ENCODE measurements at regions not wholly inside any gene's neighbourhood (a gene's known extent, or its start where the extent isn't known, plus 50 kb on each side); places are given as distances from the start of the nearest gene placed in this dataset.

GRCh38 chr1:221093903-221094791 lies 214.9 kb downstream of the HLX start:
- TF ChIP-seq, protein P1, sequence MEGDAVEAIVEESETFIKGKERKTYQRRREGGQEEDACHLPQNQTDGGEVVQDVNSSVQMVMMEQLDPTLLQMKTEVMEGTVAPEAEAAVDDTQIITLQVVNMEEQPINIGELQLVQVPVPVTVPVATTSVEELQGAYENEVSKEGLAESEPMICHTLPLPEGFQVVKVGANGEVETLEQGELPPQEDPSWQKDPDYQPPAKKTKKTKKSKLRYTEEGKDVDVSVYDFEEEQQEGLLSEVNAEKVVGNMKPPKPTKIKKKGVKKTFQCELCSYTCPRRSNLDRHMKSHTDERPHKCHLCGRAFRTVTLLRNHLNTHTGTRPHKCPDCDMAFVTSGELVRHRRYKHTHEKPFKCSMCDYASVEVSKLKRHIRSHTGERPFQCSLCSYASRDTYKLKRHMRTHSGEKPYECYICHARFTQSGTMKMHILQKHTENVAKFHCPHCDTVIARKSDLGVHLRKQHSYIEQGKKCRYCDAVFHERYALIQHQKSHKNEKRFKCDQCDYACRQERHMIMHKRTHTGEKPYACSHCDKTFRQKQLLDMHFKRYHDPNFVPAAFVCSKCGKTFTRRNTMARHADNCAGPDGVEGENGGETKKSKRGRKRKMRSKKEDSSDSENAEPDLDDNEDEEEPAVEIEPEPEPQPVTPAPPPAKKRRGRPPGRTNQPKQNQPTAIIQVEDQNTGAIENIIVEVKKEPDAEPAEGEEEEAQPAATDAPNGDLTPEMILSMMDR (IDR thresholded peaks at IDR 0.05): no peak
- no peak for TF ChIP-seq ZFX (IDR thresholded peaks at IDR 0.05; ENCODE audit: borderline replicate concordance)
- H3K27ac ChIP-seq: no peak overlapping the region

DNA sequence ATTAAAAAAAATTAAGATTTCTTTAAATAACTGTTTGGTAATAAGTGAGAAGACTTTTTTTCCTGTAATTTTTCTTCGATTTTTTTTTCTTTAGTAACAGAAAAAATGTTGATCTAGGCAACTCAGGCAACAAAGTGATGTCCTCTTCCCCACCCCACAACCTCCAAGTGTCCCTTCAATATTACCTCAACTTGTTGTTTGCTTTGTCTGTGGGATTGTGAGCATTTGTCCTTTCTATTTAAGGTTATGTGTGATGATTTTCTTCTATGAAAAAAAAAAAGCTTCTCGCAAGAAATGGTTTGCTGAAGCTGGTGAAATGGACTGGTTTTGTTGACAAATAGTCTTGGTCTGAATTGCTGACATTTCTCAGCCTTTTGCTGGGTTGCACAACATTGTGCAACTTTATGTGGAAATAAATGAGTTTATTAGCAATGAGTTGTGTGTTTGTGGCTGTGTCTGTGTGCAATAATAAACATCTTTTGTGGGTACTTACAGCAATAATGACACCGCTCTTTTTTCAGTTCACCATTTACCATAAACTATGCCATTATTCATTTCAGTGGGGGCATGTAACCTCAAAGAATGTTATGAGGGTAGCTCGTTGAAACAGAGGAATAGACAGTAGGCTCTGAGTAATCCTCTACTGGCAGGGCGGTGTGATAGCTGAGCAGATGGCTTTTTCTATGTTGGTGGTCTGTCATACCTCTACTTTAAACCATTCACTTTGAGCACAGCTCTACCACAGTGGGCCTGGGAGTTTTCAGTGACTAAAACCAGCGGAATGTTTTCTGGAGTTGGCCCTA lies 218.4 kb downstream of the HLX start:
- H3K27ac ChIP-seq: no peak overlapping the region
- no peak for TF ChIP-seq ZFX (IDR thresholded peaks at IDR 0.05; ENCODE audit: borderline replicate concordance)
- TF ChIP-seq, protein P1 (IDR thresholded peaks at IDR 0.05): no peak

DNA sequence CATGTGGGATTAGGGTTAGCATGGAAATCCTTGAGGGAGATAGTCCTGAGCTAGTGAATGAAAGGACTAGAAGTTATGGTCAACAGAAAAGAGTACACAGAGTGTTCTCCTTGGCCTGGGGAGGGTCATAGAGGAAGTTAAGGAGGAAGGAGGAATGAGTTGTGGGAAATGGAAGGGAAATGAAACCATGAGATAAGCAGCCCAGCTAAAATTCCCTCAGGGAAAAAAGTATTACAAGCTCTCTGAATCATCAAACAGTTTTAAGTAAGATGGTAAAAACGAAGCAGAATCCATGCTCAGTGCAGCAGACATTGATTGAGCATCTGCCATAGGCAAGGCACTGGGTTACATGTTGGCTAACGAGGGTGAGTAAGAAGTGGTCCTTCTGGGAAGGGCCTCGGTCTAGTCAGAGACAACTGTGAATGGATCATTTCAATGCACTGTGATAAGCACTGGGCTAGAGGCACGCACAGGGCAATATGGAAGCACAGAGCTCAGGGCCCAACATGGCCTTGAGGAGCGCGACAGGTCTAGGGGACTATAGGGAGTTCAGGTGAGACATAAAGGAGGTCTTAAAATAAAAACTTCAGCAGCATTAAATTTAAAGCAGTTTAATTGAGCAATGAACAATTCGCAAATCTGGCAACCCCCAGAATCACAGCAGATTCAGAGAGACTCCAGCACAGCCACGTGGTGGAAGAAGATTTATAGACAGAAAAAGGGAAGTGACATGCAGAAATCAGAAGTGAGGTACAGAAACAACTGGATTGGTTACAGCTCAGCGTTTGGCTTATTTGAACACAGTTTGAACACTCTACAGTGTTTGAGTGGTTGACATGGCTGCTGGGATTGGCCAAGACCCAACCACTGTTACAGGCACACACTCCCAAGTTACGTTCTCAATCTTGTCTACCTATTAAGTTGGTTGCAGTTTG lies 219.5 kb downstream of the HLX start:
- TF ChIP-seq, protein P1 (IDR thresholded peaks at IDR 0.05): no peak
- no peak for TF ChIP-seq ZFX (IDR thresholded peaks at IDR 0.05; ENCODE audit: borderline replicate concordance)
- H3K27ac ChIP-seq: no peak overlapping the region

- H3K27ac ChIP-seq: no peak overlapping the region
- TF ChIP-seq, protein P1 (IDR thresholded peaks at IDR 0.05): no peak
- TF ChIP-seq ZFX (IDR thresholded peaks at IDR 0.05; ENCODE audit: borderline replicate concordance): no peak
These were observed 220.7 kb downstream of the HLX start for GRCh38 chr1:221099747-221100595.

- H3K27ac ChIP-seq: no peak overlapping the region
- TF ChIP-seq, protein P1 (IDR thresholded peaks at IDR 0.05): no peak
- TF ChIP-seq ZFX (IDR thresholded peaks at IDR 0.05; ENCODE audit: borderline replicate concordance): no peak
These were observed 221.4 kb downstream of the HLX start for GRCh38 chr1:221100611-221101010.
